Gastrocnemius medialis (tissue), 4 donors: ENCODE measurements at regions not wholly inside any gene's neighbourhood (a gene's known extent, or its start where the extent isn't known, plus 50 kb on each side); places are given as distances from the start of the nearest gene placed in this dataset.

Experiments
- CTCF ChIP-seq, 5 experiments: fragments of 450-650 bp in 3 of 5; fragments of 200-600 bp in 2 of 5; sonication (generic) in 2 of 5; IDR thresholded peaks in 4 of 5; conservative IDR thresholded peaks in 1 of 5; 1 replicate in 4 of 5; 2 replicates in 1 of 5; pipeline ENCODE4 v1.5.1; 2016 to 2019; ENCODE audit warnings: antibody characterized with exemption in 5 of 5, mild to moderate bottlenecking in 3 of 5, moderate library complexity in 3 of 5
- POLR2A ChIP-seq, 2 donors: fragments of 450-650 bp; IDR thresholded peaks; one replicate each; pipeline ENCODE4 v1.6.1; 2017; ENCODE audit warnings: antibody characterized with exemption in 2 of 2, mild to moderate bottlenecking in 2 of 2, moderate library complexity in 2 of 2

- TF ChIP-seq CTCF (IDR thresholded peaks at IDR 0.05 in 4 of 5, conservative IDR thresholded peaks at IDR 0.05 in 1 of 5) (no peak), POLR2A (IDR thresholded peaks at IDR 0.05) (no peak)
These were observed 181.9 kb upstream of the BMP4 start for GRCh38 chr14:54138354-54139038.
